Stimulated activated CD4-positive, alpha-beta T cell treated with anti-CD3 and anti-CD28 coated beads, Interleukin-2, amount 100 ng/mL, for 4 hours (primary cell): ENCODE measurements at regions not wholly inside any gene's neighbourhood (a gene's known extent, or its start where the extent isn't known, plus 50 kb on each side); places are given as distances from the start of the nearest gene placed in this dataset.
"Not testable (repeated sequence)": the region's sequence is repeated elsewhere in the genome, so short reads cannot be mapped to it uniquely, and the experiment has no call there.

Source experiments
- DNase-seq: peaks from one replicate; pipeline ENCODE4 v3.0.0-alpha.2; 2020; ENCODE audit warnings: low read depth

GRCh38 chr20:51125105-51125504, 102.2 kb upstream of the KCNG1 start:
- DNase-seq, result no peak

GRCh38 chr20:51123887-51124286, 101.0 kb upstream of the KCNG1 start:
- not testable (repeated sequence) for DNase-seq

- DNase-seq, result no peak
Measured at GRCh38 chr20:51122931-51123658, 100.2 kb upstream of the KCNG1 start.

- no peak for DNase-seq
Measured at GRCh38 chr20:51121901-51122412, 99.0 kb upstream of the KCNG1 start.

GRCh38 chr20:51121272-51121671, 98.4 kb upstream of the KCNG1 start:
- DNase-seq, result no peak

GRCh38 chr20:51120868-51121267, 98.0 kb upstream of the KCNG1 start:
- no peak for DNase-seq

- DNase-seq, result no peak
Measured at GRCh38 chr20:51120438-51120837, 97.5 kb upstream of the KCNG1 start.

GRCh38 chr20:51119914-51120313, 97.0 kb upstream of the KCNG1 start:
- no peak for DNase-seq

- no peak for DNase-seq
Measured at GRCh38 chr20:51118985-51119527, 96.1 kb upstream of the KCNG1 start.

GRCh38 chr20:51118216-51118615, 95.3 kb upstream of the KCNG1 start:
- DNase-seq, result no peak

GRCh38 chr20:51116765-51117686, 94.1 kb upstream of the KCNG1 start:
- DNase-seq, result no peak

- DNase-seq, result no peak
Measured at GRCh38 chr20:51111290-51111689, 88.4 kb upstream of the KCNG1 start.

- DNase-seq, result no peak
Measured at GRCh38 chr20:51108638-51109363, 85.9 kb upstream of the KCNG1 start.

- no peak for DNase-seq
Measured at GRCh38 chr20:51106011-51106410, 83.1 kb upstream of the KCNG1 start.

- no peak for DNase-seq
Measured at GRCh38 chr20:51104960-51105920, 82.3 kb upstream of the KCNG1 start.

- DNase-seq, result no peak
Measured at GRCh38 chr20:51100617-51101016, 77.7 kb upstream of the KCNG1 start.

GRCh38 chr20:51098284-51098810, 75.4 kb upstream of the KCNG1 start:
- DNase-seq, result no peak

- no peak for DNase-seq
Measured at GRCh38 chr20:51097351-51098120, 74.6 kb upstream of the KCNG1 start.

- no peak for DNase-seq
Measured at GRCh38 chr20:51096582-51097267, 73.8 kb upstream of the KCNG1 start.
